ENCODE measurements at regions not wholly inside any gene's neighbourhood (a gene's known extent, or its start where the extent isn't known, plus 50 kb on each side); places are given as distances from the start of the nearest gene placed in this dataset.
"Not testable (repeated sequence)": the region's sequence is repeated elsewhere in the genome, so short reads cannot be mapped to it uniquely, and the experiment has no call there.

DNA sequence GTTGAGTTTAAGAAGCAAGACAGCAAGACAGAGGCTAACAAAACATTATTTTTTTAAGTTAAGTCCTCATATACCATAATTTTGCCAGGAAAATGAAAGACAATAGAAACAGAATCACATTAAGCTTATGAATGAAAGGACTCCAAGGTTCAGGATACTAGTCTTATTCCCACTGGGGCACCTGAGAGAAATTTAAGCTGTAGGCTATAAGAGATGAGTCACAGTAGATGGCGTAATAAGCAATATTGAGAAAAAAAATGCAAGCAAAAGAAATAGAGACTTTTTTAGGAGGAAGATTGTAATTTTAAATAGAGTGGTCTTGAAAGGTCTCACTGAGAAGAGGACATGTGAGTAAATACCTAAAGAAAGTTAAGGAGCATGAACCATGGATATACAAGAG lies 57.1 kb upstream of the KIF2B start:
- no peak overlapping the region for H3K4me2 ChIP-seq (ENCODE audit: low read length)
- H3K27ac ChIP-seq (ENCODE audit: low read length): no peak overlapping the region
- no peaks in the 10 kb centered on the region for H3K9me3 ChIP-seq (ENCODE audit: insufficient read depth, low read length)
- TF ChIP-seq, protein P1, sequence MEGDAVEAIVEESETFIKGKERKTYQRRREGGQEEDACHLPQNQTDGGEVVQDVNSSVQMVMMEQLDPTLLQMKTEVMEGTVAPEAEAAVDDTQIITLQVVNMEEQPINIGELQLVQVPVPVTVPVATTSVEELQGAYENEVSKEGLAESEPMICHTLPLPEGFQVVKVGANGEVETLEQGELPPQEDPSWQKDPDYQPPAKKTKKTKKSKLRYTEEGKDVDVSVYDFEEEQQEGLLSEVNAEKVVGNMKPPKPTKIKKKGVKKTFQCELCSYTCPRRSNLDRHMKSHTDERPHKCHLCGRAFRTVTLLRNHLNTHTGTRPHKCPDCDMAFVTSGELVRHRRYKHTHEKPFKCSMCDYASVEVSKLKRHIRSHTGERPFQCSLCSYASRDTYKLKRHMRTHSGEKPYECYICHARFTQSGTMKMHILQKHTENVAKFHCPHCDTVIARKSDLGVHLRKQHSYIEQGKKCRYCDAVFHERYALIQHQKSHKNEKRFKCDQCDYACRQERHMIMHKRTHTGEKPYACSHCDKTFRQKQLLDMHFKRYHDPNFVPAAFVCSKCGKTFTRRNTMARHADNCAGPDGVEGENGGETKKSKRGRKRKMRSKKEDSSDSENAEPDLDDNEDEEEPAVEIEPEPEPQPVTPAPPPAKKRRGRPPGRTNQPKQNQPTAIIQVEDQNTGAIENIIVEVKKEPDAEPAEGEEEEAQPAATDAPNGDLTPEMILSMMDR (IDR thresholded peaks at IDR 0.05; ENCODE audit: low read depth, low read length): no peak
- TF ChIP-seq EZH2phosphoT487 (IDR thresholded peaks at IDR 0.05; ENCODE audit: low read depth): no peak
- H3K4me3 ChIP-seq (ENCODE audit: low read length): no peak overlapping the region
- no peaks in the 10 kb centered on the region for H3K79me2 ChIP-seq (ENCODE audit: low read length)
- no peak overlapping the region for H2AFZ ChIP-seq (ENCODE audit: low read depth, low read length)
- H3K9ac ChIP-seq (ENCODE audit: low read length): no peak overlapping the region
- H4K20me1 ChIP-seq (ENCODE audit: insufficient read depth, low read length): no peaks in the 10 kb centered on the region
- no peaks in the 10 kb centered on the region for H3K27me3 ChIP-seq (ENCODE audit: low read depth, low read length)
- H3K4me1 ChIP-seq (ENCODE audit: low read length): no peaks in the 10 kb centered on the region
- no peaks in the 10 kb centered on the region for H3K36me3 ChIP-seq (replicated peaks; ENCODE audit: low read depth, low read length)

DNA sequence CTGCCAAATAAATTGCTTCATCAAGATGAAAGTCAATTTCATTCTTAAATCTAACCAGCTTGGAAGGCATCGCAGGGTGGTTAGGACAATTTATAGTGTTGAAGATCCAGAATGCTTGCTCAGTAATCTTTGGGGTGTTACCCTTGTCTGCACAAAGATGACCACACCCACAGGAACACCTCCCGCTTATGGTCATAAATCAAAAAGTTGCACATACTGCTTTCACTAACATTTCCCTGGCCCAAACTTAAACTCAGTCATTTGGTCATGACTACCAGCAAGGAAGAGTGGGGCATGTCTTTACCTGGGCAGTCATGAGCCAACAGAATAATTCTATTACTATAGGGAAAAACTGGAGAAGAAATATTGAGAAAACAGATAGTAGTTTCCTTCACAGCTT lies 57.6 kb upstream of the KIF2B start:
- H3K9me3 ChIP-seq (ENCODE audit: insufficient read depth, low read length): no peaks in the 10 kb centered on the region
- no peaks in the 10 kb centered on the region for H3K4me1 ChIP-seq (ENCODE audit: low read length)
- no peak overlapping the region for H3K27ac ChIP-seq (ENCODE audit: low read length)
- no peak overlapping the region for H3K4me2 ChIP-seq (ENCODE audit: low read length)
- TF ChIP-seq, protein P1 (IDR thresholded peaks at IDR 0.05; ENCODE audit: low read depth, low read length): no peak
- TF ChIP-seq EZH2phosphoT487 (IDR thresholded peaks at IDR 0.05; ENCODE audit: low read depth): no peak
- H3K4me3 ChIP-seq (ENCODE audit: low read length): no peak overlapping the region
- H4K20me1 ChIP-seq (ENCODE audit: insufficient read depth, low read length): no peaks in the 10 kb centered on the region
- no peak overlapping the region for H2AFZ ChIP-seq (ENCODE audit: low read depth, low read length)
- H3K79me2 ChIP-seq (ENCODE audit: low read length): no peaks in the 10 kb centered on the region
- no peaks in the 10 kb centered on the region for H3K36me3 ChIP-seq (replicated peaks; ENCODE audit: low read depth, low read length)
- no peaks in the 10 kb centered on the region for H3K27me3 ChIP-seq (ENCODE audit: low read depth, low read length)
- H3K9ac ChIP-seq (ENCODE audit: low read length): no peak overlapping the region

DNA sequence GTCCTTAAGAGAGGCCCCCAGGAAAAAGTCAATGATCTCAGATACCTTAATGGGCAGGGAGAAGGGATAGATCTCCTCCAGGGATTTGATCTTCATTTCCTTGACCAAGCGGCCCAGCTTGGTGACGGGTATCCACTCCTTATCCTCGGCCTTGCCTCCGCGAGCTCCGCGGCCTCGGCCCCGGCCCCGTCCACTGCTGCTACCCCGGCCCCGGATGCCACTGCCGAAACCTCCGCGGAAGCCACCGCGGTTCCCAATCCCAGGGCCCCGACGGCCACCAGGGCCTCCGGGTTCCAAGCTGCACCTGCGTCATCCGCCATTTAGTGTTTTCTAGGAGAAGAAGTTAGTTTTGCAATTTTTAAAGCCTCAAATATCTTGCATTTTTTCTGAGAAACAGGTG lies 65.2 kb upstream of the KIF2B start:
- H3K79me2 ChIP-seq (ENCODE audit: low read length): no peaks in the 10 kb centered on the region
- no peak overlapping the region for H3K27ac ChIP-seq (ENCODE audit: low read length)
- H3K4me2 ChIP-seq (ENCODE audit: low read length): no peak overlapping the region
- H3K36me3 ChIP-seq (replicated peaks; ENCODE audit: low read depth, low read length): no peaks in the 10 kb centered on the region
- no peaks in the 10 kb centered on the region for H3K9me3 ChIP-seq (ENCODE audit: insufficient read depth, low read length)
- no peak overlapping the region for H3K4me3 ChIP-seq (ENCODE audit: low read length)
- no peak overlapping the region for H3K9ac ChIP-seq (ENCODE audit: low read length)
- no peaks in the 10 kb centered on the region for H4K20me1 ChIP-seq (ENCODE audit: insufficient read depth, low read length)
- no peak overlapping the region for H2AFZ ChIP-seq (ENCODE audit: low read depth, low read length)
- H3K4me1 ChIP-seq (ENCODE audit: low read length): no peaks in the 10 kb centered on the region
- no peak for TF ChIP-seq EZH2phosphoT487 (IDR thresholded peaks at IDR 0.05; ENCODE audit: low read depth)
- TF ChIP-seq, protein P1 (IDR thresholded peaks at IDR 0.05; ENCODE audit: low read depth, low read length): no peak
- H3K27me3 ChIP-seq (ENCODE audit: low read depth, low read length): no peaks in the 10 kb centered on the region

DNA sequence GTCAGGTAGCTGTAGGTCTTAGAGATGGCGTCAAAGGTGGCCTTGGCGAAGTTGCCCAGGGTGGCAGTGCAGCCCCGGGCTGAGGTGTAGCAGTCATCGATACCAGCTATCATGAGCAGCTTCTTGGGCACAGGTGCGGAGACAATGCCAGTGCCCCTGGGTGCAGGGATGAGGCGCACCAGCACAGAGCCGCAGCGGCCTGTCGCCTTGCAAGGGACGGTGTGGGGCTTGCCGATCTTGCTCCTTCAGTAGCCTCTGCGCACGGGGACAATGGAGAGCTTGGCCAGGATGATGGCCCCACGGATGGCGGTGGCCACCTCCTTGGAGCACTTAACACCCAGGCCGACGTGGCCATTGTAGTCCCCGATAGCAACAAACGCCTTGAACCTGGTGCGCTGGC lies 65.6 kb upstream of the KIF2B start:
- not testable (repeated sequence) for H3K9ac ChIP-seq (ENCODE audit: low read length); H3K4me3 ChIP-seq (ENCODE audit: low read length); H2AFZ ChIP-seq (ENCODE audit: low read depth, low read length); H3K9me3 ChIP-seq (ENCODE audit: insufficient read depth, low read length); H3K36me3 ChIP-seq (replicated peaks; ENCODE audit: low read depth, low read length); H3K4me2 ChIP-seq (ENCODE audit: low read length); H3K4me1 ChIP-seq (ENCODE audit: low read length); H3K79me2 ChIP-seq (ENCODE audit: low read length); H3K27me3 ChIP-seq (ENCODE audit: low read depth, low read length); H3K27ac ChIP-seq (ENCODE audit: low read length); H4K20me1 ChIP-seq (ENCODE audit: insufficient read depth, low read length)

DNA sequence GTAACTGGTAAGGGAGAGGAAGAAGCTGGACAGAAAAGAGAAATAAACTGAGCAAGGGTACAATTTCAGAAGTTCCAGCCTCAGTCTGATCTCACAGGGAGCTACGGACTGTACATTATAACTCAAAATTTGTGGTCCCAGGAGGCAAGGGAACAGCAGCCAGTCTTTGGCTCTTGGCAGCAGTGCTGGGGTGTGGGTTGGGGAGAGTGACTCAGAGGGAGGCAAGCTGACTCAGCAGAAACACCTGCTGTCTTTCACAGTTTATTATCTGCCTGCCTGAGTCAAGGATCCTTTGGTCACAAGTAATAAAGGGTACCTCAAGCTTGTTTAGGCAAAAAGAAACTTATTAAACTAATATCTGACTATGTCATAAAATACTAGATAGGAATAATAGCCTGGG lies 73.5 kb upstream of the KIF2B start:
- Histone ChIP-seq H4K20me1 (ENCODE audit: insufficient read depth, low read length) (no peaks in the 10 kb centered on the region), H3K4me2 (ENCODE audit: low read length) (no peak overlapping the region), H3K9ac (ENCODE audit: low read length) (no peak overlapping the region), H3K27me3 (ENCODE audit: low read depth, low read length) (no peaks in the 10 kb centered on the region), H3K4me1 (ENCODE audit: low read length) (no peaks in the 10 kb centered on the region), H3K27ac (ENCODE audit: low read length) (no peak overlapping the region), H3K79me2 (ENCODE audit: low read length) (no peaks in the 10 kb centered on the region), H2AFZ (ENCODE audit: low read depth, low read length) (no peak overlapping the region), H3K4me3 (ENCODE audit: low read length) (no peak overlapping the region), H3K36me3 (replicated peaks; ENCODE audit: low read depth, low read length) (no peaks in the 10 kb centered on the region), H3K9me3 (ENCODE audit: insufficient read depth, low read length) (no peaks in the 10 kb centered on the region)
- TF ChIP-seq, protein P1 (IDR thresholded peaks at IDR 0.05; ENCODE audit: low read depth, low read length): no peak
- no peak for TF ChIP-seq EZH2phosphoT487 (IDR thresholded peaks at IDR 0.05; ENCODE audit: low read depth)

DNA sequence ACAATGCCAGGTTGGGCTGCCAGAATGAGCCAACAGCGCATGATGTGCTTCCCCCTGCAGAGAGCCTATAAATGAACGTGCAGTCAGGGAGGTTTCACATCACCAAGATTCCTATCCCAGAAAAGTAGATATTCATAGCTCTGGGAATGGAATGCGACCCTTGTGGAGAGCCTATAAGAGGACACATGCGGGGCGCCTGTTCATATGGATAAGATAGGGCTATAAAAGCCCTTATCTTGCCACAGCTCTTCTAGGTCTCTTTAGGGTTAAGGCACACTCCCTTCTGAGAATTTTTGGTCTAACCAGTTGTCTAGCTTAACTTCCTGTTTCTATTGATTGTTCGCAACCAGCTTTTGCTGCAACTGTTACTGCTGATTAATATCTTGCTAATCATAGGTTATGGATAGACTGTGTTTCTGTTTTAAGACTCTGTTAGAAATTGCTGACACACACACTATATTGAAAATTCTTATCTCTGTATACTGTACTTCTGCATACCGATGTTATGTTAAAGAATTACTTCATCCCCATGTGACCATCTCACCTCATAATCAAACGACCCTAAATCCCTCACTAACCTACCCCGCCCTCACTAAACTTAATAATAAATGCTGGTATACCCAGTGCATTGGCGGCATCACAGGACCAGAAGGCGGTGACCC lies 74.4 kb upstream of the KIF2B start:
- H3K4me3 ChIP-seq (ENCODE audit: low read length); H3K4me1 ChIP-seq (ENCODE audit: low read length); H3K9me3 ChIP-seq (ENCODE audit: insufficient read depth, low read length); H3K36me3 ChIP-seq (replicated peaks; ENCODE audit: low read depth, low read length); H3K79me2 ChIP-seq (ENCODE audit: low read length); H3K4me2 ChIP-seq (ENCODE audit: low read length); H4K20me1 ChIP-seq (ENCODE audit: insufficient read depth, low read length); H3K27me3 ChIP-seq (ENCODE audit: low read depth, low read length); H3K9ac ChIP-seq (ENCODE audit: low read length); H3K27ac ChIP-seq (ENCODE audit: low read length); H2AFZ ChIP-seq (ENCODE audit: low read depth, low read length): not testable (repeated sequence)
